ENCODE measurements at regions not wholly inside any gene's neighbourhood (a gene's known extent, or its start where the extent isn't known, plus 50 kb on each side); places are given as distances from the start of the nearest gene placed in this dataset.

DNA sequence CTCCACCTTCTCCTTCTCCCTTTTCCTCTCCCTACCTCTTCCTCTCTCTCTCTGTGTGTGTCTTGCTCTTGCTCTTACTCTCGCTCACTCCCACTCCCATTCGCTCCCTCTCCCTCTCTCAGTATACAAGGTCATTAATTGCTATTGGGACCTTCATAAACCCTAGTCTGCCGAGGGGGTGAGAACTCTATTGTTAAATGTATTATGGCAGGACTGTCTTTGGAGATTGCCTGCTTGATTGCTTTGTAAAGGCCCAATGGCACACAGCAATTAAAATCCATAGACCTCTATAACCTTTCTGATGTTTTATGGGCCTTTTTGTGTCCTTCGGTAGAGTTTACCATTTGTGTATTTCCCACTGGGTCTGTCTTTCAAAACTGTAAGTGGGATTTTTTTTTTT, 465.9 kb downstream of the ANXA1 start:
- CTCF ChIA-PET: no interaction called here
- ATAC-seq: no peak

DNA sequence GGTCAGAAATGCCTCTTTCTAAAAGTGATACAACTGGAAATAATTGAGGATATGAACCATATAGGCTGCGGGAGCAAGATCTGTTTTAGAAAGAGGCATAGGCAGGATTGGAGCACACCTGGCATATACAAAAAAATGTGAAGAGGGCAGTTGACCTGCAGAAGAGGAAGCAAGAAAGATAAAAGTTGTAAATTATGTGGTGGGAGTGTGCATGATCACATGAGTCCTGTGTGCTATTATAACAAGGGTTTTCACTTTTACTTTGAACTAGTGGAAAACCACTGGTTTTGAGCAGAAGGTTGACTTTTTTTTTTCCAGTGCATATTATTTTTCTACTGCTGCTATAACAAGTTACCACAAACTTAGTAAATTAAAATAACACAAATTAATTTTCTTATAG, 489.3 kb downstream of the ANXA1 start:
- Mint-ChIP-seq H3K9me3 (ENCODE audit: low read depth) (peaks cover 3% of the 10 kb centered on the region), H3K27me3 (no peaks in the 10 kb centered on the region), H3K36me3 (no peaks in the 10 kb centered on the region), H3K27ac (no peak overlapping the region), H3K4me1 (no peaks in the 10 kb centered on the region), H3K4me3 (no peak overlapping the region)
- DNase-seq (no peak), ATAC-seq (no peak)
- CTCF ChIA-PET: no interaction called here

More for the DNA sequence above, 465.9 kb downstream of the ANXA1 start:
- no peak for DNase-seq
- Mint-ChIP-seq H3K27me3 (no peaks in the 10 kb centered on the region), H3K9me3 (ENCODE audit: low read depth) (peaks cover 3% of the 10 kb centered on the region), H3K4me1 (no peaks in the 10 kb centered on the region), H3K36me3 (no peaks in the 10 kb centered on the region), H3K27ac (no peak overlapping the region), H3K4me3 (no peak overlapping the region)

DNA sequence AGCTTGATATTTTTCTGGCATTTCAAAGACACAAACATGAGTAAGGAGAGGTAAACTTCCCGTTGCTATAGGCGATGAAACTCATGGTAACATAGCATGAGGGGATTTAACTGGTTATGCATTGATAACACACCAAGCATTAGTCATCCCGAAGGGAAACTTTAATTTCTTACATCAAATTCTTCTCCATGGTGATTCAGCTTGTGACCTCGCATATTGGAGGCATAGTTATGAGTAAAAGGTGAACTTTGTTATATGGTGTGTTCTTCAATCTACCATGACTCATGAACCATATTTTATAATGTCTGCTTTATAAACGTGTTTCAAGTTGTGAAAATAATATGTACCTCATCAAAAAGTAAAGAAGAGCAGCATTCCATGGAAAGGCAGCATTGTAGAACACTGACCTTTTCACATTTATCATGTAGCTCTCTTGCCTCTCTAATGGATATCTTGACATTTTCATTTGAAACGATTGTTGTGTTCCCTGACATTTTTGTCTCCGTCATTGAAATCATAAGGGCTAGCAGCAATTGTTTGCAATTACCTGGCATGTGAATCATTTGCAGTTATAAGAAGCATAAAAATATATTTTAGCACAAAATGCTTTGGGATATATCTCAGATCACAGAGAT, 491.8 kb downstream of the ANXA1 start:
- ATAC-seq: no peak
- H3K27me3 Mint-ChIP-seq: no peaks in the 10 kb centered on the region
- no peaks in the 10 kb centered on the region for H3K4me1 Mint-ChIP-seq
- H3K27ac Mint-ChIP-seq: no peak overlapping the region
- no peak for DNase-seq
- H3K36me3 Mint-ChIP-seq: no peaks in the 10 kb centered on the region
- H3K4me3 Mint-ChIP-seq: no peak overlapping the region
- H3K9me3 Mint-ChIP-seq (ENCODE audit: low read depth): no peaks in the 10 kb centered on the region
- CTCF ChIA-PET: no interaction called here

DNA sequence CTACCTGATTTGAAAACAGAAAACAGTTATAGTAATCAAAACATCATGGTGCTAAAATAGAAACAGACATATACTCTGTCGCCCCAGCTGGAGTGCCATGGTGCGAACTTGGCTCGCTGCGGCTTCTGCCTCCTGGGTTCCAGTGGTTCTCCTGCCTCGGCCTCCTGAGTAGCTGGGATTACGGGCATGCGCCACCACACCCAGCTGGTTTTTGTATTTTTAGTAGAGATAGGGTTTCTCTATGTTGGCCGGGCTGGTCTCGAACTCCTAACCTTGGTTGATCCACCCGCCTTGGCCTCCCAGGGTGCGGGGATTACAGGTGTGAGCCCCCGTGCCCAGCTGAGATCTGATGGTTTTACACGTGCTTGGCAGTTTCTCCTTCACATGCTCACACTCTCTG, 495.9 kb downstream of the ANXA1 start:
- no peaks in the 10 kb centered on the region for H3K9me3 Mint-ChIP-seq (ENCODE audit: low read depth)
- H3K4me3 Mint-ChIP-seq: no peak overlapping the region
- no peaks in the 10 kb centered on the region for H3K4me1 Mint-ChIP-seq
- no peak for ATAC-seq
- H3K27ac Mint-ChIP-seq: no peak overlapping the region
- DNase-seq: no peak
- CTCF ChIA-PET: no interaction called here
- H3K36me3 Mint-ChIP-seq: no peaks in the 10 kb centered on the region
- no peaks in the 10 kb centered on the region for H3K27me3 Mint-ChIP-seq

DNA sequence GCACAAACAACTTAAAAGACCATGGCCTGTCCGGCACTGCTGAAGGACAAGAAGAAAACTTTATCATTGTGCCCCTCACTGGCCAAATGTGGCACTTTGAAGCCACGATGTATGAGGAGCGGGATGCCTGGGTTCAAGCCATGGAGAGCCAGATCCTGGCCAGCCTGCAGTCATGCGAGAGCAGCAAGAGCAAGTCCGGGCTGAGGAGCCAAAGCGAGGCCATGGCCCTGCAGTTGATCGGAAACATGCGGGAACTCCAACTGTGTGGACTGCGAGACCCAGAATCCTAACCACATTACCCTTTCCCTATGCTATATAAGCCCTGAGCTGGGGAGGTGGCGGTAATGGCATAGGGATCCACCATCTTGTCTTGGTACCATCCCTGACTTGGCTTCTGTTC, 497.9 kb downstream of the ANXA1 start:
- no peaks in the 10 kb centered on the region for H3K4me1 Mint-ChIP-seq
- DNase-seq (no peak), ATAC-seq (no peak)
- no peak overlapping the region for H3K4me3 Mint-ChIP-seq
- H3K27me3 Mint-ChIP-seq: no peaks in the 10 kb centered on the region
- no peak overlapping the region for H3K27ac Mint-ChIP-seq
- H3K9me3 Mint-ChIP-seq (ENCODE audit: low read depth): peaks cover 5% of the 10 kb centered on the region
- H3K36me3 Mint-ChIP-seq: no peaks in the 10 kb centered on the region
- CTCF ChIA-PET: no interaction called here

DNA sequence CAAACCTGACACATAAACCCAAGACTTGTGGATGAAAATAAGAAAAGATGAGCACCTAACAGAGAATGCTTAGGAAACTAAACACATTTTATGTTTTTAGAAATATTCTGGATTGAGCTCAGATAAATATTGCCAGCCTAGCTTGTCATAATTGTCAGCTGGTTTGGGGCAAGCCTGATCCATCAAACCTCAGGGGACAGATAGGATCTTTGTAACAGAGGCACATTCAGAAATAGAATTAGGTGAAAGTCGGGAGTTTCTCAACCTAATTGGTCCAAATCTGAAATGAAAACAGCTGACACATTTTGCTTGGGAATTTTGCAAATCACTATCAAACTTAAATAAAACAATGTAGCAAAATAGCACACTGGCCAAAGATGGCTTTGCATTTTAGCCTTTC, 503.7 kb downstream of the ANXA1 start:
- CTCF ChIA-PET: no interaction called here
- H3K27ac Mint-ChIP-seq: no peak overlapping the region
- H3K4me3 Mint-ChIP-seq: no peak overlapping the region
- ATAC-seq (no peak), DNase-seq (no peak)
- H3K36me3 Mint-ChIP-seq: no peaks in the 10 kb centered on the region
- peaks cover 8% of the 10 kb centered on the region for H3K9me3 Mint-ChIP-seq (ENCODE audit: low read depth)
- H3K27me3 Mint-ChIP-seq: no peaks in the 10 kb centered on the region
- H3K4me1 Mint-ChIP-seq: no peaks in the 10 kb centered on the region

DNA sequence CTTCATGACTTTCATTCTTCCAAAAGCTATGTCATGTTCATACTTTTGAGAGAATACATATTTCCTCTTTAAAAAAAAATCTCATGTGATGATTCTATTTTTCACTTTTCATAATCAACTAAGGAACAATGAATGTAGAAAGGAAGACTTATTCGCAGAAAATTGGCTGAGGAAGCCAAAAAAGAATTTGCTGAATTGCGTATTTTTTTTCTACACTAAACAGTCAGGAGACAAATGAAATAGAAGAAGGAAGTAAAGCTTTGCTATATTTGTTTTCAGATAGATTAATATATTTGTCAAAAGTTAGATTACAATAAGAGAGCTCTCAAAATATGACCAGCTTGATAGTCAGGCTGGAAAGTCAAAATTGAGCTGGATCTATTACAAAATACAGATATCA, 504.2 kb downstream of the ANXA1 start:
- H3K4me1 Mint-ChIP-seq: no peaks in the 10 kb centered on the region
- no peak overlapping the region for H3K4me3 Mint-ChIP-seq
- DNase-seq: no peak
- no peaks in the 10 kb centered on the region for H3K27me3 Mint-ChIP-seq
- CTCF ChIA-PET: no interaction called here
- no peak overlapping the region for H3K27ac Mint-ChIP-seq
- peaks cover 8% of the 10 kb centered on the region for H3K9me3 Mint-ChIP-seq (ENCODE audit: low read depth)
- H3K36me3 Mint-ChIP-seq: no peaks in the 10 kb centered on the region
- no peak for ATAC-seq

DNA sequence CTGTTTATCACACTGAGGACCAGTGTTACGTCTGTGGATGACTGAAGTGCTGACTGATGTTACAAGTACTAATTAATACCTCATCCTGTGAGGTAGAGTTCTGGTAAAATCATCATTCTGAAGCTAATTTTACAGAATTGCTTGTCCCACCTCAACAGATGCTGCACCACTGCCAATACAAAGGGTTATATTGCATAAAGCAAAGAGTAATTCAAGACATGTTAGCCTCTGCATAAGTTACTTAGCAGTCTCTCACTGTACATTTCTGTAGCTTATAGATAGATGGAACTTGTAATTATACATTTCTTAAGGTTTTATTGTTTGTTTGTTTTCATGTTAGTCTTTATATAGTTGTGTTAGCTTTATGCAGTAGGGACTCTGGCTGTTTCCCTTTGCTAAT, 513.6 kb downstream of the ANXA1 start:
- DNase-seq (no peak), ATAC-seq (no peak)
- Mint-ChIP-seq H3K4me1 (no peaks in the 10 kb centered on the region), H3K27ac (no peak overlapping the region), H3K4me3 (no peak overlapping the region), H3K36me3 (no peaks in the 10 kb centered on the region), H3K9me3 (ENCODE audit: low read depth) (peaks cover 6% of the 10 kb centered on the region), H3K27me3 (no peaks in the 10 kb centered on the region)
- CTCF ChIA-PET: no interaction called here

DNA sequence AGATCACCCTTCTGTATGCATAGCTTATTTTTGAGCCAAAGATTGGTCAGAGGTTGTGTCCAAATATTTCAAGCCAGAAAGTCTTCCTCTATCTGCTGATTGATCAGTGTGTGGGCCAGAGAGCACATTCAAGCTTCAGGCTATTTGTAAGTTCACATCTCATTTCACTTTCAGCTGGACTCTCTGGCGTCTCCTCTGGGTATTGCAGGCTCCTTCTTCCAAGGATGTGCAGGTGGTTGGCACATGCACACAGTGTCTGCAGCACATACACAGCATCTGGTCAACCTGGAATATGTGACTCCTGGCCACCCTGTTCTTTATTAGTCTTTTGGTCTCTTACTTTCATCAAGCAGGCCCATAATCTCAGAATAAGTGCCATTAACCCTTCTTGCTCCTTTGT, 516.1 kb downstream of the ANXA1 start:
- no peak for ATAC-seq
- DNase-seq: no peak
- H3K27ac Mint-ChIP-seq: no peak overlapping the region
- no peaks in the 10 kb centered on the region for H3K27me3 Mint-ChIP-seq
- peaks cover 3% of the 10 kb centered on the region for H3K9me3 Mint-ChIP-seq (ENCODE audit: low read depth)
- H3K4me1 Mint-ChIP-seq: no peaks in the 10 kb centered on the region
- CTCF ChIA-PET: no interaction called here
- H3K36me3 Mint-ChIP-seq: no peaks in the 10 kb centered on the region
- H3K4me3 Mint-ChIP-seq: no peak overlapping the region

DNA sequence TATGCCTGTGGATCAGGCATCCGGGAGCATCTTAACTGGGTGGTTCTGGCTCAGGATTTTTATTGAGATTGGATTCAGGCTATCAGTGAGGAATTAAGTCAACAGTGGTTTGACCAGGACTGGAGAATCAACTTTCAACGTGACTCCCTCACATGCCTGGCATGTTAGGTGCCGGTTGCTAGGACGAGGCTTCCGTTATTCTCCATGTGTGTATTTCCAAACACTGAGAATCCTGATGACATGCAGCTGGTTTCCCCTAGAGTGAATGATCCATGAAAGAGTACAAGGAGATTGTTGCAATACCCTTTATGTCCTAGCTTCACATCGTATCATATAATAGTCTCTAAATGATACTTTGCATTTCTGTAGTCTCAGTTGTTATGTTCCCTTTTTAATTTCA, 529.2 kb downstream of the ANXA1 start:
- no peak overlapping the region for H3K4me3 Mint-ChIP-seq
- no peaks in the 10 kb centered on the region for H3K9me3 Mint-ChIP-seq (ENCODE audit: low read depth)
- no peaks in the 10 kb centered on the region for H3K4me1 Mint-ChIP-seq
- CTCF ChIA-PET: no interaction called here
- DNase-seq (no peak), ATAC-seq (no peak)
- no peak overlapping the region for H3K27ac Mint-ChIP-seq
- no peaks in the 10 kb centered on the region for H3K36me3 Mint-ChIP-seq
- H3K27me3 Mint-ChIP-seq: no peaks in the 10 kb centered on the region

DNA sequence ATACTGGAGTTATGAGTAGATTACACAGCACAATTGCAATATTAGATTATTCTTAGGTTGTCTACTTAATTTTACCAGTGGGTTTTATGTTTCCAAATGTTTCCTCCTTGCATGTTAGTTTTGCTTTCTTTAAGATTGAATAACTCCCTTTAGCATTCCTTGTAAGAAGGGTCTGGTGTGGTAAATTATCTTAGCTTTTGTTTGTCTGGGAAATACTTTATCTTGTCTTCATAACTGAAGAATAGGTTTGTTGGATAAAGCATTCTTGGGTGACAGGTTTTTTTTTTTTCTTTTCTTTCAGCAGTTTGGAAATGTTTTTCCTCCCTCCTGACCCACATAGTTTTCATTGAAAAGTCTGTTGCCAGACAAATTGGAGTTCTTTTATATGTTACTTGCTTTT, 531.1 kb downstream of the ANXA1 start:
- no peaks in the 10 kb centered on the region for H3K36me3 Mint-ChIP-seq
- H3K4me3 Mint-ChIP-seq: no peak overlapping the region
- H3K9me3 Mint-ChIP-seq (ENCODE audit: low read depth): no peaks in the 10 kb centered on the region
- no peak for DNase-seq
- ATAC-seq: no peak
- no peak overlapping the region for H3K27ac Mint-ChIP-seq
- no peaks in the 10 kb centered on the region for H3K4me1 Mint-ChIP-seq
- CTCF ChIA-PET: no interaction called here
- no peaks in the 10 kb centered on the region for H3K27me3 Mint-ChIP-seq

DNA sequence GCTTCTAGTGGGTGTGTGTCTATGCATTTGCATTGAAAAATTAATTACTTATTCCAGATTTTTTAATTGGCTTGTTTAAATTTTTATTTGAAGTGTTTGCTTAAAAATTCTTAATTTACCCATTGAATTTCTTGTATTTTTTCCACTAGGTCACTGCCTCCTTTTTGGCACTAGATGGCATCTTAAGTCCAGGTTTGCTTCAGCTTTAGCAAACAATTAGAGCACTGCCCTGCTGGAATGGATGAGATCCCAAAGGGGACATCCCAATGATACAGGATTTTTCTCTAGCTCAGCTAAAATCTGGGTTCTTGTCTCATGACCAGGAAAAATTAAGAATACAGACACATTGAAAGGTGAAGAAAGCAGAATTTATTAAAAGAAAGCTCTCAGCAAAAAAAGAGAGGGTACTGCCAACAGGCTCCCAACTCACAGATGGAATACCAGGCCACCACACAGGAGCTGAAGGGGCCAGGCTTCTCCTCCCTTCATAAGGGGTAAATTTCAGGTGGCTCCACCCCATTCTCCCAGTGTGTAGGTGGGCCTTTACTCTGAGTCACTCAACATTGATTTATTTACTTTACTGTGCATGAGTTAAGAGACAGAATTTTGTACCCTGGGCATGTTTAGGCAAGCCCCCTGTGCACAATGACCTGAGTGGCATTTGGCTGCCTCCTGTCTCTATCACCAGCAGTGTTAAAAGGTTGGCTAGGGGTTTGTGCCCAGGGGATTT, 532.4 kb downstream of the ANXA1 start:
- CTCF ChIA-PET: no interaction called here
- Mint-ChIP-seq H3K4me3 (no peak overlapping the region), H3K9me3 (ENCODE audit: low read depth) (no peaks in the 10 kb centered on the region), H3K36me3 (no peaks in the 10 kb centered on the region), H3K4me1 (no peaks in the 10 kb centered on the region), H3K27ac (no peak overlapping the region), H3K27me3 (no peaks in the 10 kb centered on the region)
- DNase-seq: no peak
- ATAC-seq: no peak

DNA sequence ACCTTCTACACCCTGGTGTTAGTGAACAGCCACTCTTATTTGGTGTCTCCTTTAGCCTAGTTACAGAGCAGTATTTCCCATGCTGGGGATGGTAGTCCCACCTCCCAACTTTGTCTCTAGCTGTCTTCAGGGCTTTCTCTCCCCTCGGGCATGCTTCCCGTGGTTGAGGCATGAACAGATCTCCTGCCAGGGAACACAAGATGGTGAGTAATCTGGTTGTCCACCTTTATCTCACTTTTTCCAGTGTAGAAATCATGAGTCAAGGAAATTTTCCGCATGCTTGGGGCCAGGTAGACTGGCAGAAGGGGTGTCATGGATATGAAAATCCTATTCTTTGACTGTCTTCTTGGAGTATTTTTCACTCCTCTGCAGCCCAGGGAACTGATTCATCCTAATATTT, 532.9 kb downstream of the ANXA1 start:
- Mint-ChIP-seq H3K27me3 (no peaks in the 10 kb centered on the region), H3K4me1 (no peaks in the 10 kb centered on the region), H3K36me3 (no peaks in the 10 kb centered on the region), H3K9me3 (ENCODE audit: low read depth) (no peaks in the 10 kb centered on the region), H3K4me3 (no peak overlapping the region), H3K27ac (no peak overlapping the region)
- no peak for DNase-seq
- CTCF ChIA-PET: no interaction called here
- ATAC-seq: no peak

DNA sequence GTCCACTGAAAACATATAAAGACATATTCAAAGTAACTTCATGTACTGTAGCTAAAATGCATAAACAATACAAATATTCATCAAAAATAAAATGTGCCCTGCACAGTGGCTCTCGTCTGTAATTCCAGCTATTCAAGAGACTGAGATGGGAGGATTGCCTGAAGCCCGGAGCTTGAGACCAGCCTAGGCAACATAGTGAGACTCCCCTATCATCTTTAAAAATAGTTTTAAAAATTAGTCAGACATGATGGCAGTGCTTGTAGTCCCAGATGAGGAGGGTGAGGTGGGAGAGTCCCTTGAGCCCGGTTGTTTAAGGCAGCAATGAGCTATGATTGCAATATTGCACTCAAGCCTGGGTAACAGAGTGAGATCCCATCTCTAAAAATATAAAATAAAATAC, 534.1 kb downstream of the ANXA1 start:
- Mint-ChIP-seq H3K27me3 (no peaks in the 10 kb centered on the region), H3K4me1 (no peaks in the 10 kb centered on the region), H3K4me3 (no peak overlapping the region), H3K36me3 (no peaks in the 10 kb centered on the region), H3K9me3 (ENCODE audit: low read depth) (no peaks in the 10 kb centered on the region), H3K27ac (no peak overlapping the region)
- CTCF ChIA-PET: no interaction called here
- ATAC-seq (no peak), DNase-seq (no peak)
